Keratinocyte (primary cell): ENCODE measurements at regions not wholly inside any gene's neighbourhood (a gene's known extent, or its start where the extent isn't known, plus 50 kb on each side); places are given as distances from the start of the nearest gene placed in this dataset.

Experiments
- DNase-seq: peaks from one replicate; pipeline ENCODE4 v3.0.0-alpha.2; 2011; ENCODE audit warnings: low read depth, missing footprints, low spot score
- FAIRE-seq: peaks from 2 replicates; lab custom pipeline; 2011; peaks lifted over from hg19 to GRCh38; lab: Jason Lieb, UNC
- H2AFZ ChIP-seq: 2 replicates; pipeline ENCODE4 v1.6.0; 2012; ENCODE audit warnings: low read length, control low read depth, inconsistent platforms; ENCODE audit not compliant: control insufficient read depth
- H3K27ac ChIP-seq: 2 replicates; pipeline ENCODE4 v1.5.1; 2011; ENCODE audit warnings: low read length; ENCODE audit not compliant: control insufficient read depth, insufficient read depth
- H3K27me3 ChIP-seq: 3 replicates; pipeline ENCODE4 v1.6.0; 2011; ENCODE audit warnings: low read length; ENCODE audit not compliant: control insufficient read depth, insufficient read depth; ENCODE audit errors: extremely low read depth
- H3K36me3 ChIP-seq, 2 experiments: 2 replicates in 1 of 2; 3 replicates in 1 of 2; pipeline ENCODE4 v1.5.1; 2011; ENCODE audit warnings: low read length in 2 of 2, mild to moderate bottlenecking in 1 of 2; ENCODE audit not compliant: control insufficient read depth in 2 of 2, insufficient read depth in 2 of 2; ENCODE audit errors: extremely low read depth in 1 of 2
- H3K4me1 ChIP-seq: 3 replicates; pipeline ENCODE4 v1.5.1; 2011; ENCODE audit warnings: low read length; ENCODE audit not compliant: control insufficient read depth, insufficient read depth; ENCODE audit errors: extremely low read depth
- H3K4me2 ChIP-seq: 3 replicates; pipeline ENCODE4 v1.6.0; 2011; ENCODE audit warnings: low read depth, low read length; ENCODE audit not compliant: control insufficient read depth, insufficient read depth; ENCODE audit errors: extremely low read depth
- H3K4me3 ChIP-seq, 3 experiments: fragments of 200-600 bp in 1 of 3; sonication (generic) in 1 of 3; 2 replicates in 2 of 3; 3 replicates in 1 of 3; pipeline ENCODE4 v1.5.1; 2011 to 2016; ENCODE audit warnings: low read length in 3 of 3, mild to moderate bottlenecking in 3 of 3, control low read depth in 2 of 3, inconsistent platforms in 1 of 3, low read depth in 1 of 3, mixed read lengths in 1 of 3, mixed run types in 1 of 3, moderate library complexity in 1 of 3; ENCODE audit not compliant: control insufficient read depth in 2 of 3, insufficient read depth in 2 of 3; ENCODE audit errors: extremely low read depth in 1 of 3
- H3K79me2 ChIP-seq: 2 replicates; pipeline ENCODE4 v1.6.0; 2012; ENCODE audit warnings: low read length; ENCODE audit not compliant: control insufficient read depth, insufficient read depth
- H3K9ac ChIP-seq: 3 replicates; pipeline ENCODE4 v1.6.0; 2011; ENCODE audit warnings: low read length; ENCODE audit not compliant: control insufficient read depth, insufficient read depth; ENCODE audit errors: extremely low read depth
- H3K9me1 ChIP-seq: 3 replicates; pipeline ENCODE4 v1.6.0; 2011; ENCODE audit warnings: low read length; ENCODE audit not compliant: control insufficient read depth, insufficient read depth; ENCODE audit errors: extremely low read depth
- H3K9me3 ChIP-seq: 2 replicates; pipeline ENCODE4 v1.5.1; 2012; ENCODE audit warnings: low read depth, low read length; ENCODE audit not compliant: control insufficient read depth
- H4K20me1 ChIP-seq: 3 replicates; pipeline ENCODE4 v1.6.0; 2011; ENCODE audit warnings: low read length; ENCODE audit not compliant: control insufficient read depth, insufficient read depth; ENCODE audit errors: extremely low read depth
- CTCF ChIP-seq, 3 experiments: IDR thresholded peaks in 1 of 3; conservative IDR thresholded peaks in 1 of 3; optimal IDR thresholded peaks in 1 of 3; 2 replicates in 2 of 3; 3 replicates in 1 of 3; pipeline versions ENCODE3 to v1.5.1; 2011; ENCODE audit warnings: low read length in 3 of 3, mild to moderate bottlenecking in 3 of 3, moderate library complexity in 2 of 3, control low read depth in 1 of 3, inconsistent platforms in 1 of 3; ENCODE audit not compliant: insufficient read depth in 2 of 3; ENCODE audit errors: extremely low read depth in 1 of 3
- EZH2 ChIP-seq: IDR thresholded peaks from one replicate; pipeline ENCODE4 v1.6.1; 2012; ENCODE audit warnings: inconsistent platforms, mild to moderate bottlenecking, low read length, moderate library complexity
- dilution Hi-C: fragments of 300-500 bp; cut with MboI; formaldehyde crosslinking; loops from one replicate; pipeline ENCODE4 v1.7.0; 2020; ENCODE audit warnings: low sequenced_read_pairs; ENCODE audit not compliant: extremely low pct_ligation_motif_present

GRCh38 chr2:56971383-56971974, 787.7 kb downstream of the CCDC85A start:
- H2AFZ ChIP-seq, result no peak overlapping the region
- no peak overlapping the region for H3K4me2 ChIP-seq
- no peaks in the 10 kb centered on the region for H3K9me1 ChIP-seq
- no peaks in the 10 kb centered on the region for H3K36me3 ChIP-seq
- no peak overlapping the region for H3K4me3 ChIP-seq
- H4K20me1 ChIP-seq, result no peaks in the 10 kb centered on the region
- DNase-seq (no peak), FAIRE-seq (no peak)
- no peaks in the 10 kb centered on the region for H3K79me2 ChIP-seq
- H3K9ac ChIP-seq, result no peak overlapping the region
- no peaks in the 10 kb centered on the region for H3K9me3 ChIP-seq
- H3K27me3 ChIP-seq, result no peaks in the 10 kb centered on the region
- H3K27ac ChIP-seq, result no peak overlapping the region
- dilution Hi-C loops, result no loop called here
- no peak for TF ChIP-seq CTCF (optimal IDR thresholded peaks at IDR 0.05 in 1 of 3, IDR thresholded peaks at IDR 0.05 in 1 of 3, conservative IDR thresholded peaks at IDR 0.05 in 1 of 3; ENCODE audit: extremely low read depth in 1 of 3, insufficient read depth in 2 of 3, low read length in 3 of 3)
- TF ChIP-seq EZH2, result no peak
- no peaks in the 10 kb centered on the region for H3K4me1 ChIP-seq

GRCh38 chr2:56981554-56981953, 797.8 kb downstream of the CCDC85A start:
- Histone ChIP-seq H3K36me3 (no peaks in the 10 kb centered on the region), H2AFZ (no peak overlapping the region), H3K27ac (no peak overlapping the region), H3K4me3 (no peak overlapping the region), H3K27me3 (no peaks in the 10 kb centered on the region), H3K4me1 (no peaks in the 10 kb centered on the region), H3K4me2 (no peak overlapping the region), H3K9ac (no peak overlapping the region), H3K79me2 (no peaks in the 10 kb centered on the region), H4K20me1 (no peaks in the 10 kb centered on the region), H3K9me1 (no peaks in the 10 kb centered on the region), H3K9me3 (no peaks in the 10 kb centered on the region)
- no peak for DNase-seq
- dilution Hi-C loops, result no loop called here
- no peak for TF ChIP-seq CTCF (optimal IDR thresholded peaks at IDR 0.05 in 1 of 3, IDR thresholded peaks at IDR 0.05 in 1 of 3, conservative IDR thresholded peaks at IDR 0.05 in 1 of 3; ENCODE audit: extremely low read depth in 1 of 3, insufficient read depth in 2 of 3, low read length in 3 of 3)
- TF ChIP-seq EZH2, result no peak
- no peak for FAIRE-seq
